ENCODE measurements at regions not wholly inside any gene's neighbourhood (a gene's known extent, or its start where the extent isn't known, plus 50 kb on each side); places are given as distances from the start of the nearest gene placed in this dataset.

DNA sequence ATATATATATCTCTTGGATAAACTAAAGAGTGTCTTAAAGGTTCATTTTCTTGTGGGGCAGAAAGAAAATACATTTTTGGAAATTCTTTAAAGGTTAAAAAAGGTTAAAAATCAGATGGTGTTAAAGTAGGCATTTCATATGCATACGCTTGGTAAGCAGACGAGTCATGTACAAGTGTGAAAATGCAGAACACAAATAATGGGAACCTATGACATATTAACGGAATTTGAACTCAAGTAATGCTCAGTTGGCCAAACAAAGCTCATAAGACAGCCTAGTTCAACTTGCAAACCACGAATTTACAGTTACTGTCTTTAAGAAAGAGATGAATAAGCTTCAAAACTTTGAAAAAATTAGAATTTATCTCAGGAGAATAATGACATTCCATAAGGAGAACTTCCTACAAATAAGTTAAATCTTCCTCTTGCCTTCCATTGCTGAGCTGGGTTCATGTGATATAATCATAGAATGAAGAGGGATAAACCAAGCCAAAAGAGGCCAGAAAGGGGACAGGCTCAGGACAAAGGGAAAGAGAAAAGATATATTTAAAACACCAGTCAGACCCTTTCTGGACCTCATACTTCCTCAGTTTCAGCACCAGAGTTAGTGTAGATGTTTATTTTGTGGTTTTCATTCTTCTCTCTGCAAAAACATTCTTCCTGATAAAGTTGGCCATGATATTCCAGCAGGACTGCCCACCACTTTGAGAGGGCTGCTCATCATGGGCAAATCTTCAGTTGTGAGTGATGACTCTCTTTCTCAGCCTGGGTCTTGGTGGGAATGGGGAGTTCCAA lies 256.7 kb upstream of the CD180 start:
- DNase-seq: no peak
- Histone ChIP-seq H3K36me3 (no peaks in the 10 kb centered on the region), H3K9me3 (no peaks in the 10 kb centered on the region), H3K27me3 (no peaks in the 10 kb centered on the region), H3K4me1 (no peaks in the 10 kb centered on the region), H3K27ac (no peak overlapping the region), H3K4me3 (no peak overlapping the region), H3K9ac (ENCODE audit: low read depth in 2 of 2, low read length in 2 of 2) (no peak overlapping the region)
- intact Hi-C loops (cut with DNase I): no loop called here
- TF ChIP-seq, protein P1, sequence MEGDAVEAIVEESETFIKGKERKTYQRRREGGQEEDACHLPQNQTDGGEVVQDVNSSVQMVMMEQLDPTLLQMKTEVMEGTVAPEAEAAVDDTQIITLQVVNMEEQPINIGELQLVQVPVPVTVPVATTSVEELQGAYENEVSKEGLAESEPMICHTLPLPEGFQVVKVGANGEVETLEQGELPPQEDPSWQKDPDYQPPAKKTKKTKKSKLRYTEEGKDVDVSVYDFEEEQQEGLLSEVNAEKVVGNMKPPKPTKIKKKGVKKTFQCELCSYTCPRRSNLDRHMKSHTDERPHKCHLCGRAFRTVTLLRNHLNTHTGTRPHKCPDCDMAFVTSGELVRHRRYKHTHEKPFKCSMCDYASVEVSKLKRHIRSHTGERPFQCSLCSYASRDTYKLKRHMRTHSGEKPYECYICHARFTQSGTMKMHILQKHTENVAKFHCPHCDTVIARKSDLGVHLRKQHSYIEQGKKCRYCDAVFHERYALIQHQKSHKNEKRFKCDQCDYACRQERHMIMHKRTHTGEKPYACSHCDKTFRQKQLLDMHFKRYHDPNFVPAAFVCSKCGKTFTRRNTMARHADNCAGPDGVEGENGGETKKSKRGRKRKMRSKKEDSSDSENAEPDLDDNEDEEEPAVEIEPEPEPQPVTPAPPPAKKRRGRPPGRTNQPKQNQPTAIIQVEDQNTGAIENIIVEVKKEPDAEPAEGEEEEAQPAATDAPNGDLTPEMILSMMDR (IDR thresholded peaks at IDR 0.05): no peak

DNA sequence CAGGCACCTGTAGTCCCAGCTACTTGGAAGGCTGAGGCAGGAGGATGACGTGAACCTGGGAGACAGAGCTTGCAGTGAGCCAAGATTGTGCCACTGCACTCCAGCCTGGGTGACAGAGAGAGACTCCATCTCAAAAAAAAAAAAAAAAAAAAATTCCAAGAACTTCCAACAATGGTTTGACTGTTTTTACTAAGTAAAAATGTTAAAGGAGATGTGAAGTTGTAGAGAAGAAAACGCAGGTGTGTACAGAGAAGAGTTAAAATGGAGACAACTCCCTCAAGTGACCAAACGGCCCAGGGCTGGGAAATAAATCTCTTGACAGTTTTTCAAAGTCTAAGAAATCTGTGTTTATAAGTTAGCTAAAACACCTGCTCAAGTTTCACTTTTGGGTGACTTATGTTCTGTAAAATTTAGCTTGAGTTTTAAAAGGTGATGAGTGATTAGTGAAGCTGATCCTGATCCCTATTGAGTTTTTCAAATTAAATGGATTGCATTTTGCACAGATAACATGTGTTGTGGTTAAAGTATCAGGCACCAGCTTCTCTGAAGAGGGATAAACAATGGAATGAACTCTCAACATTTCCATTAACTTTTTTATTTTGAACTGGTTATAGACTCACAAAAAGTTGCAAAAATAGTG lies 255.2 kb upstream of the CD180 start:
- TF ChIP-seq, protein P1 (IDR thresholded peaks at IDR 0.05): no peak
- no peak for DNase-seq
- Histone ChIP-seq H3K4me1 (no peaks in the 10 kb centered on the region), H3K36me3 (no peaks in the 10 kb centered on the region), H3K9ac (ENCODE audit: low read depth in 2 of 2, low read length in 2 of 2) (no peak overlapping the region), H3K9me3 (no peaks in the 10 kb centered on the region), H3K27ac (no peak overlapping the region), H3K27me3 (no peaks in the 10 kb centered on the region), H3K4me3 (no peak overlapping the region)
- intact Hi-C loops (cut with DNase I): no loop called here

DNA sequence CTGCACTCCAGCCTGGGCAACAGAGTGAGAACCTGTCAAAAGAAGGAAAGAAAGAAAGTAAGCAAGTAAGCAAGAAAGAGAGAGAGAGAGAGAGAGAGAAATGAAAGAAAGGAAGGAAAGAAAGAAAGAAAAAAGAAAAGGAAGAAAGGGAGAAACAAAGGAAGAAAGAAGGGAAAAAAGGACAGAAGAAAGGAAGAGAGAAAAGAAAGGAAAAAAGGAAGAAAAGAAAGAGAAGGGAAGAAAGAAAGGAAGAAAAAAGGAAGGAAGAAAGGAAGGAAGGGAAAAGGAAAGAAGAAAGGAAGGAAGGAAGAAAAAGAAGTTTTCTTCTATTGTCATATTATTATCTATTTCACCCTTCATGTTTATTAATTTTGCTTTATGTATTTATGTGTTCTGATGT lies 251.1 kb upstream of the CD180 start:
- no peaks in the 10 kb centered on the region for H3K36me3 ChIP-seq
- no peaks in the 10 kb centered on the region for H3K4me1 ChIP-seq
- no peak overlapping the region for H3K27ac ChIP-seq
- no peak overlapping the region for H3K4me3 ChIP-seq
- TF ChIP-seq, protein P1 (IDR thresholded peaks at IDR 0.05): no peak
- no peaks in the 10 kb centered on the region for H3K9me3 ChIP-seq
- no peak overlapping the region for H3K9ac ChIP-seq (ENCODE audit: low read depth in 2 of 2, low read length in 2 of 2)
- intact Hi-C loops (cut with DNase I): no loop called here
- DNase-seq: no peak
- no peaks in the 10 kb centered on the region for H3K27me3 ChIP-seq

DNA sequence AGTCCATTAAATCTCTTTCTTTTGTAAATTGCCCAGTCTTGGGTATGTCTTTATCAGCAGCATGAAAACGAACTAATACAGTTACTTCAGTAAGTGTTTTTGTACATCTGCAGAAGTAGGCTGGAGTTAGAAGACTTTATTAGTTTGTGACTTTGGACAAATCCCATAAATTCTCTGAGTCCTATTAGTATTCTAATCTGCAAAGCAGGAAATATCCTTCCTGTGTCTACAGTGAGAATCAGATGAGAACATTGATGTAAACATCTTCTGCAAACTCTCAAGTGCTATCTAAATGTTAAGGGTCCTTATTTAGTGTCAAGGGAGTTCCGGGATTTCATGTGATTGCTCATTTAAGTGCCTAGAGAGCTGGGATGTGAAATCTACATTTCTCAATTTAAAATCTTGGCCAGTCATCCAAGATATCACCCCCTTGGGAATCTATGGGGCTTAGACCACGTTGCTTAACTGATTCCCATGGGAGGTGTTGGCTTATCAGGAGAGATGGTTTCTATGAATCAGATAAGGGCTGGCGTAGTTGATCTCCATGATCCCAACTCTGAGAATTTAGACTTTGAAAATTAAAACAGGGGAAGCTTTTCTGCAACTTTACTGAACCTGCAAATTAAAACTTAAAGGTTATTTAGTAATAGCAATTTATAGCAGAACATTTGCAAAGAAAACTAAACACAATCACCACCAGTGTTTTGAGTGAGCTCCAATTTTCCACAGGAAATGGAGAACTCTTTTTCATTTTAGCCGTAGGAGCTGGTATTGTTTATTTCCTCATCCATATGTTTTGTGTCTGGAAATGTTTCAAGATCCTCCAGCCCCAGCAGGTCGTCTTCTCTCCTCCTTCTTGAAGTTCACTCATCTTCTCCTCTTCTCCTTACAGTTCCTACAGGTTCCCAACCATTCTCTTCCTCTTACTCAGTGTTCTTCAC lies 241.6 kb upstream of the CD180 start:
- no peak overlapping the region for H3K9ac ChIP-seq (ENCODE audit: low read depth in 2 of 2, low read length in 2 of 2)
- no peak overlapping the region for H3K27ac ChIP-seq
- no peak for DNase-seq
- no peaks in the 10 kb centered on the region for H3K9me3 ChIP-seq
- no peaks in the 10 kb centered on the region for H3K4me1 ChIP-seq
- no peaks in the 10 kb centered on the region for H3K36me3 ChIP-seq
- intact Hi-C loops (cut with DNase I): no loop called here
- H3K4me3 ChIP-seq: no peak overlapping the region
- H3K27me3 ChIP-seq: no peaks in the 10 kb centered on the region
- TF ChIP-seq, protein P1 (IDR thresholded peaks at IDR 0.05): no peak

DNA sequence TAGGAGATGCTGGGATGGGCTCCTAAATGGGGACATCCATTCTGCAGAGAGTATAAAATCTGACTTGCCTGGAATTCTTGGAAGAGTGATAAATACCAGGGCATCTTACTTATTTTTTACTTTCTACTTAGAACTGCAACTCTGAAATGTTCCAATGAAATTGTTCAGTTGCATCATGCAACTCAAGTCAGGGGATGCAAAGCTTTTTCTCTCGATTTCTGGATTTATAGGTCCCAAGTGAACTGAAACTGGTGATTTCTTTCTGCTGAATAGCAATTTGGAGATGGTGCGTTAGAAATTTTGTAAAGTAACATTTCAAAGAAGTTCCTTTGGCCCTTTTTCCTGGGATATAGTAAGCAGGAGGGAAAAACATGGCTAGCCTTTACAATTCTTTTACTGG lies 238.4 kb upstream of the CD180 start:
- no peak overlapping the region for H3K4me3 ChIP-seq
- H3K9me3 ChIP-seq: no peaks in the 10 kb centered on the region
- TF ChIP-seq, protein P1 (IDR thresholded peaks at IDR 0.05): no peak
- no peak overlapping the region for H3K9ac ChIP-seq (ENCODE audit: low read depth in 2 of 2, low read length in 2 of 2)
- no peaks in the 10 kb centered on the region for H3K4me1 ChIP-seq
- no peaks in the 10 kb centered on the region for H3K27me3 ChIP-seq
- no peak for DNase-seq
- H3K27ac ChIP-seq: no peak overlapping the region
- intact Hi-C loops (cut with DNase I): no loop called here
- no peaks in the 10 kb centered on the region for H3K36me3 ChIP-seq
